IMR-90 (cell line): ENCODE measurements at regions not wholly inside any gene's neighbourhood (a gene's known extent, or its start where the extent isn't known, plus 50 kb on each side); places are given as distances from the start of the nearest gene placed in this dataset.
A peak's percentile ranks its signal among the peaks of the same experiment; 100 is the strongest.

Experiments
- ATAC-seq: fragments of 200-7000 bp; cut with Tn5 transposase; 2 replicates; pipeline ENCODE4 v1.9.1; 2020; ENCODE audit warnings: low read depth, mild to moderate bottlenecking, moderate library complexity
- BruUV-seq: library from RNA; stranded (reverse); fragments of 400-500 nt; replicated peaks from 2 replicates; lab custom pipeline; 2021; lab: Mats Ljungman, UMichigan
- CTCF ChIA-PET: fragments of 300-600 bp; formaldehyde crosslinking; extraction: SDS; loops from one replicate; lab custom pipeline; 2021; ENCODE audit warnings: antibody characterized with exemption; lab: Yijun Ruan, JAX
- POLR2A ChIA-PET: fragments of 300-600 bp; sonication (Branson Sonifier 250); formaldehyde crosslinking; loops from one replicate; lab custom pipeline; 2022; ENCODE audit warnings: antibody characterized with exemption; ENCODE audit not compliant: unreplicated experiment; lab: Charles Lee
- DNase-seq: peaks from one replicate; pipeline ENCODE4 v3.0.0; 2013
- H2AFZ ChIP-seq: replicated peaks from 2 replicates; pipeline ENCODE3; 2013; ENCODE audit warnings: low read length, mild to moderate bottlenecking; ENCODE audit not compliant: poor library complexity
- H2AK5ac ChIP-seq: 2 replicates; pipeline ENCODE4 v1.6.1; 2013; ENCODE audit warnings: low read depth, low read length, inconsistent platforms
- H2AK9ac ChIP-seq: replicated peaks from 2 replicates; pipeline ENCODE3; 2013; ENCODE audit warnings: mild to moderate bottlenecking, low read depth, low read length, moderate library complexity; ENCODE audit not compliant: poor library complexity
- H2BK120ac ChIP-seq: 2 replicates; pipeline ENCODE4 v1.6.1; 2013; ENCODE audit warnings: low read depth, low read length, inconsistent platforms
- H2BK15ac ChIP-seq: 3 replicates; pipeline ENCODE4 v1.6.1; 2013; ENCODE audit warnings: low read depth, low read length, inconsistent platforms
- H2BK20ac ChIP-seq: 2 replicates; pipeline ENCODE4 v1.6.1; 2013; ENCODE audit warnings: low read depth, mild to moderate bottlenecking, inconsistent platforms, low read length, moderate library complexity
- H2BK5ac ChIP-seq: 2 replicates; pipeline ENCODE4 v1.6.1; 2013; ENCODE audit warnings: mild to moderate bottlenecking, low read depth, low read length, inconsistent platforms; ENCODE audit not compliant: poor library complexity, severe bottlenecking
- H3K14ac ChIP-seq: replicated peaks from 2 replicates; pipeline ENCODE4 v1.6.1; 2013; ENCODE audit warnings: low read depth, low read length, inconsistent platforms
- H3K18ac ChIP-seq: 2 replicates; pipeline ENCODE4 v1.6.1; 2013; ENCODE audit warnings: low read depth, low read length, control low read depth
- H3K23ac ChIP-seq: 2 replicates; pipeline ENCODE4 v1.6.1; 2013; ENCODE audit warnings: low read depth, low read length, inconsistent platforms
- H3K27ac ChIP-seq: 2 replicates; pipeline ENCODE4 v1.5.1; 2013; ENCODE audit warnings: mild to moderate bottlenecking, control low read depth, low read length; ENCODE audit not compliant: insufficient read depth
- H3K27me3 ChIP-seq: 2 replicates; pipeline ENCODE4 v1.6.1; 2013; ENCODE audit warnings: low read length; ENCODE audit not compliant: control insufficient read depth, insufficient read depth
- H3K36me3 ChIP-seq: 2 replicates; pipeline ENCODE4 v1.6.1; 2013; ENCODE audit warnings: low read length, mixed read lengths; ENCODE audit not compliant: control insufficient read depth, insufficient read depth
- H3K4ac ChIP-seq: 2 replicates; pipeline ENCODE4 v1.6.1; 2013; ENCODE audit warnings: low read depth, low read length, inconsistent platforms
- H3K4me1 ChIP-seq: 2 replicates; pipeline ENCODE4 v1.6.1; 2013; ENCODE audit warnings: low read length, mixed read lengths; ENCODE audit not compliant: control insufficient read depth, insufficient read depth
- H3K4me2 ChIP-seq: 2 replicates; pipeline ENCODE4 v1.6.1; 2013; ENCODE audit warnings: low read depth, mild to moderate bottlenecking, control low read depth, low read length, moderate library complexity
- H3K4me3 ChIP-seq: 2 replicates; pipeline ENCODE4 v1.5.1; 2013; ENCODE audit warnings: low read depth, mild to moderate bottlenecking, control low read depth, low read length, moderate library complexity; ENCODE audit not compliant: insufficient read depth
- H3K56ac ChIP-seq: 2 replicates; pipeline ENCODE4 v1.6.1; 2013; ENCODE audit warnings: low read length, inconsistent platforms; ENCODE audit not compliant: insufficient read depth; ENCODE audit errors: extremely low read depth
- H3K79me1 ChIP-seq, 2 experiments: 2 replicates each; pipeline ENCODE4 v1.6.1; 2013; ENCODE audit warnings: low read length in 2 of 2, inconsistent platforms in 1 of 2, low read depth in 1 of 2
- H3K9ac ChIP-seq: 2 replicates; pipeline ENCODE4 v1.6.1; 2013; ENCODE audit warnings: low read depth, low read length, control low read depth
- H3K9me1 ChIP-seq: 2 replicates; pipeline ENCODE4 v1.6.1; 2013; ENCODE audit warnings: low read length, inconsistent platforms; ENCODE audit not compliant: insufficient read depth
- H3K9me3 ChIP-seq: 2 replicates; pipeline ENCODE4 v1.6.1; 2013; ENCODE audit warnings: low read length; ENCODE audit not compliant: control insufficient read depth, insufficient read depth
- H4K20me1 ChIP-seq: 2 replicates; pipeline ENCODE4 v1.6.1; 2013; ENCODE audit warnings: low read length, inconsistent platforms; ENCODE audit not compliant: insufficient read depth
- H4K5ac ChIP-seq: 2 replicates; pipeline ENCODE4 v1.6.1; 2013; ENCODE audit warnings: mild to moderate bottlenecking, low read depth, low read length, control low read depth
- H4K8ac ChIP-seq, 2 experiments: 2 replicates each; pipeline ENCODE4 v1.6.1; 2013; ENCODE audit warnings: low read depth in 2 of 2, low read length in 2 of 2, control low read depth in 1 of 2, inconsistent platforms in 1 of 2
- H4K91ac ChIP-seq: 2 replicates; pipeline ENCODE4 v1.6.1; 2013; ENCODE audit warnings: low read depth, low read length, inconsistent platforms; ENCODE audit not compliant: insufficient read depth
- BHLHE40 ChIP-seq: fragments of 150-350 bp; IDR thresholded peaks from 2 replicates; pipeline ENCODE4 v1.6.1; 2016; ENCODE audit warnings: mild to moderate bottlenecking, low read depth, low read length
- CHD1 ChIP-seq: IDR thresholded peaks from 2 replicates; pipeline ENCODE4 v1.6.1; 2012; ENCODE audit warnings: low read depth, low read length, improper control_type of control experiment
- FOS ChIP-seq: fragments of 150-350 bp; IDR thresholded peaks from 2 replicates; pipeline ENCODE4 v1.6.1; 2016; ENCODE audit warnings: low read depth, low read length
- MAFK ChIP-seq: IDR thresholded peaks from 2 replicates; pipeline ENCODE4 v1.6.1; 2012; ENCODE audit warnings: low read depth, low read length, improper control_type of control experiment
- NFE2L2 ChIP-seq: fragments of 150-350 bp; IDR thresholded peaks from 2 replicates; pipeline ENCODE4 v1.6.1; 2016; ENCODE audit warnings: low read depth, mild to moderate bottlenecking, low read length
- POLR2A ChIP-seq: IDR thresholded peaks from 2 replicates; pipeline ENCODE4 v1.6.1; 2012; ENCODE audit warnings: mild to moderate bottlenecking, low read depth, low read length
- WGBS, 2 experiments: methylation state at CpG; one replicate each; pipeline versions ENCODE4 v1.1.5 to v1.1.7; 2013; ENCODE audit warnings: missing lambda C conversion rate in 2 of 2; ENCODE audit not compliant: insufficient read length in 1 of 2; ENCODE audit errors: extremely low coverage in 2 of 2; 5-methylcytosine and 5-hydroxymethylcytosine counted together
- dilution Hi-C: fragments of 300-500 bp; cut with HindIII; formaldehyde crosslinking; loops from one replicate; pipeline ENCODE4 v1.14.3; 2018; ENCODE audit warnings: low sequenced_read_pairs; ENCODE audit not compliant: unreplicated experiment
- in situ Hi-C: fragments of 300-500 bp; cut with MboI; formaldehyde crosslinking; loops from 3 replicates; pipeline ENCODE4 v1.14.3; 2019; ENCODE audit warnings: low sequenced_read_pairs, inconsistent platforms, mixed read lengths
- intact Hi-C: fragments of 100-400 bp; cut with micrococcal nuclease; formaldehyde crosslinking; loops from 2 replicates; pipeline ENCODE4 v1.10.0; 2022

DNA sequence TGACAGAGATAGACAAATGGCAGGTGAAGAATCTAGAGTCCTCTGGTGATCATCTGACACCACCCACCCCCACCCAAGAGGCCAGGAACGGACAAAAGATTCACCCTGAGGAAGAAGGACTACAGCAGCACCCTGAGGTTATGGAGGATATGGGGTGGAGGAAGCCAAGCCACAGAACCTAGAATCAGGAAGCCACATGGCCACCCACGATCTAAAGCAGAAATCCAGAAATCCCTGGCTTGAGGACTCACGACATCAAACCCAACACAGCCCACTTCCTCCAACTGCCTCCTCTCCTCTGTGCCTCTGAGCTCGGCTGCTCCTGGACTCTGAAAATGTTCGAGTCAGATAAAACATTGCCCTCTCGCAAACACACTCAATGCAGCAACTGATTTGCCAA lies 364.3 kb downstream of the SHANK2 start:
- no peak overlapping the region for H3K56ac ChIP-seq
- CTCF ChIA-PET: no interaction called here
- no peak overlapping the region for H2AFZ ChIP-seq
- no peak overlapping the region for H4K5ac ChIP-seq
- H2BK120ac ChIP-seq: no peak overlapping the region
- intact Hi-C loops (no loop called here), dilution Hi-C loops (no loop called here), in situ Hi-C loops (no loop called here)
- H3K9me1 ChIP-seq: no peaks in the 10 kb centered on the region
- BruUV-seq: no TSS peak
- H2BK5ac ChIP-seq: no peak overlapping the region
- H3K27ac ChIP-seq: no peak overlapping the region
- no peak for ATAC-seq
- DNase-seq: no peak
- peaks cover 9% of the 10 kb centered on the region; the same call in 1 of the 2 replicates for H3K9me3 ChIP-seq
- no peak overlapping the region for H3K23ac ChIP-seq
- no peak overlapping the region for H4K91ac ChIP-seq
- POLR2A ChIA-PET: no interaction called here
- H4K20me1 ChIP-seq: no peaks in the 10 kb centered on the region
- H3K4me1 ChIP-seq: no peaks in the 10 kb centered on the region
- peak overlapping the region; percentile 52 for H2AK9ac ChIP-seq
- H3K9ac ChIP-seq: no peak overlapping the region
- no peak overlapping the region for H2BK20ac ChIP-seq
- H3K4ac ChIP-seq: no peak overlapping the region
- H4K8ac ChIP-seq: no peak overlapping the region
- H3K27me3 ChIP-seq: no peaks in the 10 kb centered on the region
- H3K36me3 ChIP-seq: peaks cover 2% of the 10 kb centered on the region; the same call in 1 of the 2 replicates
- no peak overlapping the region for H2AK5ac ChIP-seq
- H2BK15ac ChIP-seq: no peak overlapping the region
- no peak overlapping the region for H3K14ac ChIP-seq
- no peak overlapping the region for H3K4me3 ChIP-seq
- H3K18ac ChIP-seq: no peak overlapping the region
- WGBS, 2 experiments: no CpG with 5 or more reads among the region's 6 CpGs
- TF ChIP-seq MAFK: no peak
- no peak for TF ChIP-seq POLR2A
- no peak for TF ChIP-seq BHLHE40
- no peak for TF ChIP-seq FOS
- TF ChIP-seq CHD1: no peak
- no peak for TF ChIP-seq NFE2L2
- no peaks in the 10 kb centered on the region for H3K79me1 ChIP-seq
- no peak overlapping the region for H3K4me2 ChIP-seq
